Keratinocyte (primary cell): ENCODE measurements at regions not wholly inside any gene's neighbourhood (a gene's known extent, or its start where the extent isn't known, plus 50 kb on each side); places are given as distances from the start of the nearest gene placed in this dataset.

Experiments
- DNase-seq: peaks from one replicate; pipeline ENCODE4 v3.0.0-alpha.2; 2011; ENCODE audit warnings: low read depth, missing footprints, low spot score
- FAIRE-seq: peaks from 2 replicates; lab custom pipeline; 2011; peaks lifted over from hg19 to GRCh38; lab: Jason Lieb, UNC
- H2AFZ ChIP-seq: 2 replicates; pipeline ENCODE4 v1.6.0; 2012; ENCODE audit warnings: low read length, control low read depth, inconsistent platforms; ENCODE audit not compliant: control insufficient read depth
- H3K27ac ChIP-seq: 2 replicates; pipeline ENCODE4 v1.5.1; 2011; ENCODE audit warnings: low read length; ENCODE audit not compliant: control insufficient read depth, insufficient read depth
- H3K27me3 ChIP-seq: 3 replicates; pipeline ENCODE4 v1.6.0; 2011; ENCODE audit warnings: low read length; ENCODE audit not compliant: control insufficient read depth, insufficient read depth; ENCODE audit errors: extremely low read depth
- H3K36me3 ChIP-seq, 2 experiments: 2 replicates in 1 of 2; 3 replicates in 1 of 2; pipeline ENCODE4 v1.5.1; 2011; ENCODE audit warnings: low read length in 2 of 2, mild to moderate bottlenecking in 1 of 2; ENCODE audit not compliant: control insufficient read depth in 2 of 2, insufficient read depth in 2 of 2; ENCODE audit errors: extremely low read depth in 1 of 2
- H3K4me1 ChIP-seq: 3 replicates; pipeline ENCODE4 v1.5.1; 2011; ENCODE audit warnings: low read length; ENCODE audit not compliant: control insufficient read depth, insufficient read depth; ENCODE audit errors: extremely low read depth
- H3K4me2 ChIP-seq: 3 replicates; pipeline ENCODE4 v1.6.0; 2011; ENCODE audit warnings: low read depth, low read length; ENCODE audit not compliant: control insufficient read depth, insufficient read depth; ENCODE audit errors: extremely low read depth
- H3K4me3 ChIP-seq, 3 experiments: fragments of 200-600 bp in 1 of 3; sonication (generic) in 1 of 3; 2 replicates in 2 of 3; 3 replicates in 1 of 3; pipeline ENCODE4 v1.5.1; 2011 to 2016; ENCODE audit warnings: low read length in 3 of 3, mild to moderate bottlenecking in 3 of 3, control low read depth in 2 of 3, inconsistent platforms in 1 of 3, low read depth in 1 of 3, mixed read lengths in 1 of 3, mixed run types in 1 of 3, moderate library complexity in 1 of 3; ENCODE audit not compliant: control insufficient read depth in 2 of 3, insufficient read depth in 2 of 3; ENCODE audit errors: extremely low read depth in 1 of 3
- H3K79me2 ChIP-seq: 2 replicates; pipeline ENCODE4 v1.6.0; 2012; ENCODE audit warnings: low read length; ENCODE audit not compliant: control insufficient read depth, insufficient read depth
- H3K9ac ChIP-seq: 3 replicates; pipeline ENCODE4 v1.6.0; 2011; ENCODE audit warnings: low read length; ENCODE audit not compliant: control insufficient read depth, insufficient read depth; ENCODE audit errors: extremely low read depth
- H3K9me1 ChIP-seq: 3 replicates; pipeline ENCODE4 v1.6.0; 2011; ENCODE audit warnings: low read length; ENCODE audit not compliant: control insufficient read depth, insufficient read depth; ENCODE audit errors: extremely low read depth
- H3K9me3 ChIP-seq: 2 replicates; pipeline ENCODE4 v1.5.1; 2012; ENCODE audit warnings: low read depth, low read length; ENCODE audit not compliant: control insufficient read depth
- H4K20me1 ChIP-seq: 3 replicates; pipeline ENCODE4 v1.6.0; 2011; ENCODE audit warnings: low read length; ENCODE audit not compliant: control insufficient read depth, insufficient read depth; ENCODE audit errors: extremely low read depth
- EZH2 ChIP-seq: IDR thresholded peaks from one replicate; pipeline ENCODE4 v1.6.1; 2012; ENCODE audit warnings: inconsistent platforms, mild to moderate bottlenecking, low read length, moderate library complexity
- dilution Hi-C: fragments of 300-500 bp; cut with MboI; formaldehyde crosslinking; loops from one replicate; pipeline ENCODE4 v1.7.0; 2020; ENCODE audit warnings: low sequenced_read_pairs; ENCODE audit not compliant: extremely low pct_ligation_motif_present
- TF ChIP-seq, protein P1 (sequence below), 3 experiments: IDR thresholded peaks in 1 of 3; conservative IDR thresholded peaks in 1 of 3; optimal IDR thresholded peaks in 1 of 3; 2 replicates in 2 of 3; 3 replicates in 1 of 3; pipeline versions ENCODE3 to v1.5.1; 2011; ENCODE audit warnings: low read length in 3 of 3, mild to moderate bottlenecking in 3 of 3, moderate library complexity in 2 of 3, control low read depth in 1 of 3, inconsistent platforms in 1 of 3; ENCODE audit not compliant: insufficient read depth in 2 of 3; ENCODE audit errors: extremely low read depth in 1 of 3

GRCh38 chr4:45100956-45101818 is 374.8 kb upstream of the GNPDA2 start:
- no peak overlapping the region for H3K4me2 ChIP-seq
- H3K79me2 ChIP-seq = no peaks in the 10 kb centered on the region
- no peaks in the 10 kb centered on the region for H3K4me1 ChIP-seq
- no peaks in the 10 kb centered on the region for H4K20me1 ChIP-seq
- H3K27me3 ChIP-seq = no peaks in the 10 kb centered on the region
- no peaks in the 10 kb centered on the region for H3K9me3 ChIP-seq
- no peaks in the 10 kb centered on the region for H3K9me1 ChIP-seq
- no peaks in the 10 kb centered on the region for H3K36me3 ChIP-seq
- no peak overlapping the region for H3K4me3 ChIP-seq
- no peak for FAIRE-seq
- DNase-seq = no peak
- dilution Hi-C loops = no loop called here
- no peak overlapping the region for H2AFZ ChIP-seq
- no peak overlapping the region for H3K9ac ChIP-seq
- TF ChIP-seq, protein P1, sequence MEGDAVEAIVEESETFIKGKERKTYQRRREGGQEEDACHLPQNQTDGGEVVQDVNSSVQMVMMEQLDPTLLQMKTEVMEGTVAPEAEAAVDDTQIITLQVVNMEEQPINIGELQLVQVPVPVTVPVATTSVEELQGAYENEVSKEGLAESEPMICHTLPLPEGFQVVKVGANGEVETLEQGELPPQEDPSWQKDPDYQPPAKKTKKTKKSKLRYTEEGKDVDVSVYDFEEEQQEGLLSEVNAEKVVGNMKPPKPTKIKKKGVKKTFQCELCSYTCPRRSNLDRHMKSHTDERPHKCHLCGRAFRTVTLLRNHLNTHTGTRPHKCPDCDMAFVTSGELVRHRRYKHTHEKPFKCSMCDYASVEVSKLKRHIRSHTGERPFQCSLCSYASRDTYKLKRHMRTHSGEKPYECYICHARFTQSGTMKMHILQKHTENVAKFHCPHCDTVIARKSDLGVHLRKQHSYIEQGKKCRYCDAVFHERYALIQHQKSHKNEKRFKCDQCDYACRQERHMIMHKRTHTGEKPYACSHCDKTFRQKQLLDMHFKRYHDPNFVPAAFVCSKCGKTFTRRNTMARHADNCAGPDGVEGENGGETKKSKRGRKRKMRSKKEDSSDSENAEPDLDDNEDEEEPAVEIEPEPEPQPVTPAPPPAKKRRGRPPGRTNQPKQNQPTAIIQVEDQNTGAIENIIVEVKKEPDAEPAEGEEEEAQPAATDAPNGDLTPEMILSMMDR (optimal IDR thresholded peaks at IDR 0.05 in 1 of 3, IDR thresholded peaks at IDR 0.05 in 1 of 3, conservative IDR thresholded peaks at IDR 0.05 in 1 of 3; ENCODE audit: extremely low read depth in 1 of 3, insufficient read depth in 2 of 3, low read length in 3 of 3) = no peak
- TF ChIP-seq EZH2 = no peak
- H3K27ac ChIP-seq = no peak overlapping the region

GRCh38 chr4:45099471-45099870 is 373.1 kb upstream of the GNPDA2 start:
- H3K9ac ChIP-seq = no peak overlapping the region
- H3K4me1 ChIP-seq = no peaks in the 10 kb centered on the region
- H3K27me3 ChIP-seq = no peaks in the 10 kb centered on the region
- H3K36me3 ChIP-seq = no peaks in the 10 kb centered on the region
- H3K9me3 ChIP-seq = no peaks in the 10 kb centered on the region
- no peak overlapping the region for H3K27ac ChIP-seq
- H3K79me2 ChIP-seq = no peaks in the 10 kb centered on the region
- H3K4me2 ChIP-seq = no peak overlapping the region
- FAIRE-seq (no peak), DNase-seq (no peak)
- dilution Hi-C loops = no loop called here
- TF ChIP-seq EZH2 = no peak
- TF ChIP-seq, protein P1 (optimal IDR thresholded peaks at IDR 0.05 in 1 of 3, IDR thresholded peaks at IDR 0.05 in 1 of 3, conservative IDR thresholded peaks at IDR 0.05 in 1 of 3; ENCODE audit: extremely low read depth in 1 of 3, insufficient read depth in 2 of 3, low read length in 3 of 3) = no peak
- H2AFZ ChIP-seq = no peak overlapping the region
- H3K9me1 ChIP-seq = no peaks in the 10 kb centered on the region
- H4K20me1 ChIP-seq = no peaks in the 10 kb centered on the region
- H3K4me3 ChIP-seq = no peak overlapping the region
